Pancreas (tissue), 10 donors: ENCODE measurements at regions not wholly inside any gene's neighbourhood (a gene's known extent, or its start where the extent isn't known, plus 50 kb on each side); places are given as distances from the start of the nearest gene placed in this dataset.

Source experiments
- ATAC-seq, 4 donors: fragments of 200-7000 bp; cut with Tn5 transposase; one replicate each; pipeline versions ENCODE4 v1.8.0 to v1.9.1; 2020; ENCODE audit warnings: mild to moderate bottlenecking in 4 of 4, moderate library complexity in 4 of 4
- DNase-seq, 6 donors: peaks; one replicate each; pipeline ENCODE4 v3.0.0-alpha.2; 2020
- FAIRE-seq: peaks from 2 replicates; lab custom pipeline; 2012; peaks lifted over from hg19 to GRCh38; lab: Jason Lieb, UNC
- H3K27ac ChIP-seq, 4 donors: fragments of 200-600 bp; sonication (generic); 1 replicate in 3 of 4; 2 replicates in 1 of 4; pipeline versions ENCODE4 v1.5.0 to v1.8.0; 2020
- H3K27me3 ChIP-seq, 4 donors: fragments of 200-600 bp; one replicate each; pipeline ENCODE4 v1.8.0; 2021
- H3K36me3 ChIP-seq, 3 donors: fragments of 200-600 bp; sonication (generic) in 1 of 3; one replicate each; pipeline versions ENCODE4 v1.5.0 to v1.8.0; 2020 to 2021
- H3K4me1 ChIP-seq, 3 donors: fragments of 200-600 bp; one replicate each; pipeline ENCODE4 v1.8.0; 2021
- H3K4me3 ChIP-seq, 4 donors: fragments of 200-600 bp; sonication (generic) in 2 of 4; one replicate each; pipeline versions ENCODE4 v1.5.0 to v1.8.0; 2020 to 2021
- H3K9me3 ChIP-seq, 4 donors: fragments of 200-600 bp; one replicate each; pipeline ENCODE4 v1.8.0; 2021
- WGBS, 2 donors: extraction: QIAGEN DNeasy Blood & Tissue Kit; methylation state at CpG; one replicate each; pipeline ENCODE4 v1.1.7; 2013; 5-methylcytosine and 5-hydroxymethylcytosine counted together
- intact Hi-C, 3 donors: fragments of 100-400 bp; cut with DNase I; formaldehyde crosslinking; loops; one replicate each; pipeline versions ENCODE4 v1.11.1 to v1.14.2; 2022
- TF ChIP-seq, protein P1 (sequence below), 4 donors: fragments of 200-600 bp; sonication (generic) in 3 of 4; IDR thresholded peaks; one replicate each; pipeline versions ENCODE4 v1.5.0 to v1.8.0; 2021; ENCODE audit warnings: antibody characterized with exemption in 4 of 4
- donor health status: healthy with polysubstance abuse.
- donor health status: DM: no; HTN: no; CAD: no; lungs with moderate emphysema.
- donor health status: DM: no; HTN: no; CAD: no.
- donor health status: control.
- donor health status: control.
- donor health status: Bipolar disorder and iron deficiency.
- donor health status: DM: yes; HTN: yes; CAD: no.
- donor health status: DM: no; HTN: no; CAD: no.
- donor health status: DM: no; HTN: no; CAD: no.
- donor health status: DM: yes; HTN: yes; CAD: no.

DNA sequence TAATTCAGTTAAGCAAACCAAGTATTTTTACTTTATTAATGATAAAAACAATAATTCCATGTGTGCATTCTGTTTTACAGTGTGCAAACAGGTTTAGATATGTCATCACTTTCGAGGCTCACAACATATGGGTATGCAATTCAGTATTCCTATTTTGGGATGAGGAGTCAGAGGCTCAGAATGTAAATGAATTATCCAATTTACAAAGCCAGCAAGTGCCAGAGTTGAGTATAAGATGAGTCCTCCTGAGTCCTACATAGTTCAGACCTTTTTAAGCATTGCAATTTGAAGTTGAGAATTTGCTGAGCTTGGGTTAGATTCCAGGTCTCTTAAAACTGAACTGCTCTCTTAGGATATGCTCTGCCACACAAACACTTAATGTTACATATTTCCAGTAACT is 424.2 kb upstream of the ROBO2 start:
- FAIRE-seq, result no peak
- TF ChIP-seq, protein P1, sequence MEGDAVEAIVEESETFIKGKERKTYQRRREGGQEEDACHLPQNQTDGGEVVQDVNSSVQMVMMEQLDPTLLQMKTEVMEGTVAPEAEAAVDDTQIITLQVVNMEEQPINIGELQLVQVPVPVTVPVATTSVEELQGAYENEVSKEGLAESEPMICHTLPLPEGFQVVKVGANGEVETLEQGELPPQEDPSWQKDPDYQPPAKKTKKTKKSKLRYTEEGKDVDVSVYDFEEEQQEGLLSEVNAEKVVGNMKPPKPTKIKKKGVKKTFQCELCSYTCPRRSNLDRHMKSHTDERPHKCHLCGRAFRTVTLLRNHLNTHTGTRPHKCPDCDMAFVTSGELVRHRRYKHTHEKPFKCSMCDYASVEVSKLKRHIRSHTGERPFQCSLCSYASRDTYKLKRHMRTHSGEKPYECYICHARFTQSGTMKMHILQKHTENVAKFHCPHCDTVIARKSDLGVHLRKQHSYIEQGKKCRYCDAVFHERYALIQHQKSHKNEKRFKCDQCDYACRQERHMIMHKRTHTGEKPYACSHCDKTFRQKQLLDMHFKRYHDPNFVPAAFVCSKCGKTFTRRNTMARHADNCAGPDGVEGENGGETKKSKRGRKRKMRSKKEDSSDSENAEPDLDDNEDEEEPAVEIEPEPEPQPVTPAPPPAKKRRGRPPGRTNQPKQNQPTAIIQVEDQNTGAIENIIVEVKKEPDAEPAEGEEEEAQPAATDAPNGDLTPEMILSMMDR (IDR thresholded peaks at IDR 0.05), result no peak
- Histone ChIP-seq H3K27me3 (no peaks in the 10 kb centered on the region), H3K4me3 (no peak overlapping the region), H3K4me1 (no peaks in the 10 kb centered on the region), H3K36me3 (no peaks in the 10 kb centered on the region), H3K27ac (no peak overlapping the region), H3K9me3 (no peaks in the 10 kb centered on the region)
- intact Hi-C loops, result no loop called here
- no peak for ATAC-seq
- 70 to 75% methylated on average over 1 of the region's 1 CpG for WGBS, 2 donors
- no peak for DNase-seq

DNA sequence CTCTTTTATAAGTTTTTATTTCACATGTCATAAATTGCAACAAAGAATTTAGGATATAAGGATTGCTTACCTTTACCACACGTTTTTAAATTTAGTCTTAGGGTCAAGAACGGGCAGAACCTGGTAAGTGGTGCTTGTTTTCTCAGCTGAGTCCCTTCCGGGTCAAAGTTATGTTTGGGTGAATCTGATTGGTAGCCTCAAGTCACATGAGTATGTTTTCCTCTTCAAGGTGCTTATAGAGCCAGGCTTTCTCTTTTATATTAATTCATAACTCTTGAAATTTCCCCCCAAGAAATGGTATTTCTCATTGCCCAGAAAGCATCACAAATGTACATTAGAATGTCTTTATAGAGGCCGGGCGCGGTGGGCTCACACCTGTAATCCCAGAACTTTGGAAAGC is 415.7 kb upstream of the ROBO2 start:
- Histone ChIP-seq H3K36me3 (no peaks in the 10 kb centered on the region), H3K27me3 (no peaks in the 10 kb centered on the region), H3K9me3 (no peaks in the 10 kb centered on the region), H3K4me1 (no peaks in the 10 kb centered on the region), H3K4me3 (no peak overlapping the region), H3K27ac (no peak overlapping the region)
- TF ChIP-seq, protein P1 (IDR thresholded peaks at IDR 0.05), result no peak
- DNase-seq (no peak), FAIRE-seq (no peak), ATAC-seq (no peak)
- WGBS, 2 donors, result 67 to 79% methylated on average over 6 of the region's 6 CpGs
- intact Hi-C loops, result no loop called here

GRCh38 chr3:76627236-76627635 is 412.7 kb upstream of the ROBO2 start:
- DNase-seq (no peak), FAIRE-seq (no peak), ATAC-seq (no peak)
- WGBS, 2 donors, result 51 to 70% methylated on average over 4 of the region's 4 CpGs
- Histone ChIP-seq H3K4me1 (no peaks in the 10 kb centered on the region), H3K4me3 (no peak overlapping the region), H3K9me3 (no peaks in the 10 kb centered on the region), H3K27ac (no peak overlapping the region), H3K27me3 (no peaks in the 10 kb centered on the region), H3K36me3 (no peaks in the 10 kb centered on the region)
- TF ChIP-seq, protein P1 (IDR thresholded peaks at IDR 0.05), result no peak
- intact Hi-C loops, result no loop called here

- peaks cover 0 to 5% (median 0%) of the 10 kb centered on the region in 4 donors for H3K27me3 ChIP-seq
- no peak for ATAC-seq
- intact Hi-C loops, result no loop called here
- no peak overlapping the region for H3K27ac ChIP-seq
- TF ChIP-seq, protein P1 (IDR thresholded peaks at IDR 0.05), result no peak
- H3K9me3 ChIP-seq, result no peaks in the 10 kb centered on the region
- H3K36me3 ChIP-seq, result no peaks in the 10 kb centered on the region
- DNase-seq, result no peak
- H3K4me1 ChIP-seq, result no peaks in the 10 kb centered on the region
- FAIRE-seq, result no peak
- no peak overlapping the region for H3K4me3 ChIP-seq
- 61 to 73% methylated on average over 4 of the region's 4 CpGs for WGBS, 2 donors
These were observed 408.6 kb upstream of the ROBO2 start for GRCh38 chr3:76631251-76631650.

GRCh38 chr3:76638006-76638405 is 401.9 kb upstream of the ROBO2 start:
- Histone ChIP-seq H3K4me1 (no peaks in the 10 kb centered on the region), H3K9me3 (no peaks in the 10 kb centered on the region), H3K27me3 (peaks cover 0 to under 1% (median 0%) of the 10 kb centered on the region in 4 donors), H3K36me3 (no peaks in the 10 kb centered on the region), H3K4me3 (no peak overlapping the region), H3K27ac (no peak overlapping the region)
- FAIRE-seq, result no peak
- TF ChIP-seq, protein P1 (IDR thresholded peaks at IDR 0.05), result no peak
- no peak for ATAC-seq
- intact Hi-C loops, result no loop called here
- DNase-seq, result no peak
